HG03460 (cell line): ENCODE measurements at regions not wholly inside any gene's neighbourhood (a gene's known extent, or its start where the extent isn't known, plus 50 kb on each side); places are given as distances from the start of the nearest gene placed in this dataset.

Source experiments
- ATAC-seq: cut with Tn5 transposase; IDR thresholded peaks from one replicate; pipeline ENCODE4 v1.9.1; 2021; ENCODE audit not compliant: unreplicated experiment

DNA sequence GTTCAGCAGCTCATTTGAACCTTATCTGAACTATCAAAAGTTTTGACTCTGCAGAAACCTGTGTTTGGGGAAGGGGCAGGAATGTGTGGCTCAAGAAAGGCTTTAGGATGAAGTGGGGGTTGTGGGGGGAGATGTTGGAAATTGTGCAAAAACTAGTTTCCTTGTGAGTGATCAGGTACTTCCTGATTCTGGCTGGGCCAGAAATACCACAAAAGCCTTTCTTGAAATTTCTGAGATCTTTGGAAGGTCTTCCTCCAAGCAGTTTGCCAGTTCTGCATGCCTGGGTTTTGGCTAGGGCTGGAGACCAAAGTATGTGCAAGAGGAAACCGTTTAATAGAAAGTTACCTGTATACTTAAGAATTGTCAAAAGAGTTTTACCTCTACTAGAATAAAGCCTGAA is 116.6 kb downstream of the BMP2 start:
- ATAC-seq: no peak

DNA sequence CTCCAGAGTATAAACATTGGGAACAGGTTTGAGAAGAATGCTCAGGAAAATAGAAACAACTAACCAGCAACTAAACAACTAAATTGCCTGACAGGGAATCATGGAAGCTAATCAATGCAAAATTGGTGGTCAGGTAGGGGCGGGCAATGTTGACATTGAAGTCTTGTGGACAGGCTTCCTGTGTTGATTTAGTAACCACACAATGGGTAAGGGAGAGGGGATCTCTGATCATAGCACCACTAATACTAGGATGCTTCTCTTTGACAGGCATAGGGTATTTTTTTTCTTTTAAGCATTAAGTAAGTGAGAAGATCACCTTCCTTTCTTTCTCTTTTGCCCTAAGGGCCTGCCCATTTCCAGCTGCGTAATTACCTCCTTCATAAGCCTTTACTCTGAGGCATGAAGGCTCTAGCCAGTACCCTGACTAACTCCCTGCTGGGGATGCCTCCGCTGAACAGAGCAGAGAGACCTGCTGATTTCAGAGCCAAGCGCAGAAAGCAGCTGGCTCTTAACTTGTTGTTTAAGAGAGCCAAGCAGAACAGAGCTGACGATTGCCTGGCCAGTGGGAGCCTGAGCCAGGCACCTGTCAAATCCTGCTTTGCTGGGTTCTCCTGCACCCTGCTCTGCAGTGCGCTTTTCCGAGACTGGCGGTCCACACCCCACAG is 118.7 kb downstream of the BMP2 start:
- no peak for ATAC-seq

DNA sequence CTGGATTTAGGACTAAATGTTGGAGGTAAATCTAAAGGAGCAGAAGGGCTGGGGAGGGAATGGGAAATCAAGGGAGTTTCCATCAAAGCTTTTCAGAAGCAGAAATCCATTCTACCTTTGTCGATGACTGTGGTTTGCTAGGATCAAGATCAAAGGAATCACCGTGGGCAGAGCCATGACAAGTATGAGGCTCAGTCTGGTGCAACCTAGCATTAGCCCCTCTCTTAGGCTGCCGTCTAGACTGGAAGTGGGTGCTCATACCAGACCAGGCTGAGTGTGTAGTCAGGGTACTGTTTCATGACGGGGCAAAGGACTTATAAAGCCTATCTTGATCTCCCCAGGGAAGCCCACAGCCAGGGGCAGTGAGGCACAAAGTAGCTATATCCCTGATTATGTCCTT is 120.5 kb downstream of the BMP2 start:
- ATAC-seq: no peak

DNA sequence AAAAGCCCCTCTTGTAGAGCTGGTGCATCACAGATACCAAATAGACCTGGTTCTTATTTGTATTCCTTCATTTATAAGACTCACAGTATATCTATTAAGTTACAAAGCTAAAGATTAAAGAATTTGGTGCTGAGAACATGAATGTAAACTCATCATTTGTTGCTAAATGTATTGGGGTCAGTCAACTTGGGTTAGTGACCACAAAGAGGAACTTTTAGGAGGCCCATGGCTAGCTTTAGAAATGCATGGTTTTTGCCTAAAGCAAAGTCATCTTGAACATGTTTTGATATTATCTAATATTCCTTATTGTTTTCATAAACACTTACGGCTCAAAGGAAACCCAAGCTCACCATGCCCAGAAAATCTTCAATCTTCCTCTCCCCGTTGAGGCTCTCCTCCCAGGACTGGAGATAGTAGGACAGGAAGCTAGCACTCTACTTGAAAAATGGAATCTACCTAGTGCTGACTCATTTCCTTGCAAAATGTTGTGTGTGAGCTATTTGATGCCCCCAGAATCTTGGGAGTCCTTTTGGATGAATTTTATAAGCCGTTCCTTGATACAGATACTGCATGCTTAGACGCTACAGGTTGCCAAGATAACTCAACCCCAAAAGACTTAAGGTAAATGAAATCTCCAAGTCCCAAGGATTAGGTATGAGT is 121.4 kb downstream of the BMP2 start:
- ATAC-seq: no peak

DNA sequence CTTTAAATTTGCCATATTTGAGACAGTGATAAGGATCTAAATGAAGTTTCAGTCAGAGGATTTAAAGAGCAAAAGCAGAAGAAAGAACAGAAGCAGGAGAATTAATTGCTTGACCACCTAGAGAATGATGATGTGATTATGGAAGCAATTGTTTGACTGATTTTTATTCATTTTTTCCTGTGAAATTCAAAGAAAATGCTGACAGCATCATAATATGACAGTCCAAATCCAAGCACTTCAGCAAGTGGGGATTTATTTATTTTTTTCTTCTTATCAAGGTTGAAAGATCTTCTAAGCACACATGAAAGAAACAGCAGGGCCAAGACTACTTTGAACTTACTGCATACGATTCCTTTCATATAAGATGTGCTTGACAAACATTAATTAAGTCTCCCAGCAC is 125.2 kb downstream of the BMP2 start:
- ATAC-seq: no peak

DNA sequence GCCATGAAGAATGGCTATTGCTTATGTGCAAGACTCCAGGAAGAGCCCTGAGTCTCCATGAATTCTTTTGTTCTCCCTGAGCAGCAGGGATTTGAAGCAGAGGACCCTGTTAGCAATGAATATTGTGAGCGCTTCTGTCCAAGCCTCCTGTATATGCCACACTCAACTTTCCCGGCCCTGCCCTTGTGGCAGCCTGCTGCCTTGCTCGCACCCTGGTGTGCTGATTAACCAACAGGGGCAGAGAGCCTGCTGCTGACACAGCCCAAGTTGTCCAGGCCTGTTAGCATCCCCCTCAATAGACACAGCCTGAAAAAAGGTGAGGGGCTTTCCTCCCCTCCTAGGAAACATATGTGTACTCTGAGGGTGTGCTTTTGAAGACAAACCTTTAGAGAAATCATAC is 131.4 kb downstream of the BMP2 start:
- no peak for ATAC-seq

DNA sequence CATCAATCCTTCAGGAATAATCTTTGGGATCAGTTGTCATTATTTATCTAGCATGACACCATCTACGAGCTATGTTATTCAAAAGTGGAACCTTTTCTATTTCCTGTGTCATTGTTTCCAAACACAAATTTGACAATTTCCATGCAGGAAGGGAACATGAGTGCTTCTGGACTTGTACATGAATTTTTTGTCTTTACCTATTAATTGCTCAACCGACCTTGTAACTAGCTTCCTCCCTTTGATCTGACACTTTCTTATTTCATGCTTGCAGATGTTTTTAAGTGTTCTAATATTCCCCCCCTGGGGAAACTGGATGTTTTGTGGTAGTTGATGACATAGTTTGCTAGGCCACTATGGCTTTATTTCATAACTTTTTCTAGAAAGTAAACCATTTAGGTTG is 139.4 kb downstream of the BMP2 start:
- no peak for ATAC-seq

DNA sequence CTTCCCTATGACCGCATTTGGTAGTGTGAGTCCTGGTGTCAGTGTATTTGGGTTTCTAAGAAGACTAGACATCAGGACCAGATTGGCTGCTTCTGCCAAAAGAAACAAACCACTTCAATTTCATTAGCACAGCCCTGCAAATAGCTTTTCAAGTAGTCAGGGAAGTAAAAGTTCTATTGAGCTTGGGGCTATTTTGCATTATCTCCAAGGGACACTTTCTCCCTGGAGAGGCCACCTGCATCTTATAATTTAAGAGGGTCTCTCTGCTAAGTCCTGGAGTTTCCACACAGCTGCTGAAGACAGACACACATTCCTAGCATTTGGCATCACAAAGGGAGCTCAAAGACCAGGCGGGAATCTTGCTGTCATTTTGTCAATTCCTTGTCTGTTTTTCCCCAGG is 141.2 kb downstream of the BMP2 start:
- no peak for ATAC-seq

DNA sequence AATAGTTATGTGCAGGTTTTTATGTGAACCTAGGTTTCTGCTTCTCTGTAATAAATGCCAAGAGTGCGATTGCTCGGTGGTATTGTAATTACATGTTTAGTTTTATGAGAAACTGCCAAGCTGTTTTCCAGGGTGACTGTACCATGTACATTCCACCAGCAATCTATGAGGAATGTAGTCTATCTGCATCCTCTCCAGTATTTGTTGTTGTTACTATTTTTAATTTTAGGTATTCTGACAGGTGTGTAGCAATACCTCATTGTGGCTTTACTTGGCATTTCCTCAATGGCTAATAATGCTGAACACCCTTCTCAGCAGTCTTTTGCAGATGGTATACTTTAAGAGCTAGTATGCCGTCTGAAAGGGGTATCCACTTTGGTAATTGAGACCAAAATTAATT is 142.1 kb downstream of the BMP2 start:
- ATAC-seq: no peak

DNA sequence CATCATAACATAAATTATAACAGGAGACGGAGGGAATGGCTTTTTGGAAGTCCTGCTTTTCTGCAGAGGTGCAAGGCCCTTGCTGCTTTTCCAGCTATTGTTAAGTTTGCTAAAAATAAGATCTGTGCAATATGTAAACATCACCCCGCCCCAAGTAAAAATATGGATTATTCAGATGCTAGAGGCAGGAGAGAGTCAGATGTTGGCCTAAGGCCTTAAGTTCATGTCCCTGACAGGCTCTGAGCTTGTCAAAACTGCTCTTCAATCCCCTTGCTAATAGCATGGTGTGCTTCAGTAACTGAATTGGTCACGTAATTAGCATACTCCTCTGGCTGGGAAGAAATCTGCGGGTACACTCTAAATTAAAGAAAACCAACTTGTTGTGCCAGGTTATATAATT is 147.5 kb downstream of the BMP2 start:
- ATAC-seq: no peak

DNA sequence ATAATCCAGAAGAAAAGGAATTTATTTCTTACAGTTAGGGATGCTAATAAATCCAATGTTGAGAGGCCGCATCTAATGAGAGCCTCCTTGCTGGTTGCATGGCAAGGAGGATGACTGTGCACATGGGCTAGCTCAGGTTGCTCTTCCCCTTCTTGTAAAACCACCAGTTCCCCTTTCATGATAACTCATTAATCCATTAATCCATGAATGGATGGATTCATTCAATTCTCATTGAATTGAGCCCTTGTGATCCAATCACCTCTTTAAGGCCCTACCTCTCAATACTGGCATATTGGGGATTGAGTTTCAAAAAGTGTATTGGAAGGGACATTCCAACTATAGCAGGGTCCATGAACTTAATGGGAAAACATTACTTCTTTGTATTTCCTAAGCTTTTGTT is 149.5 kb downstream of the BMP2 start:
- no peak for ATAC-seq

DNA sequence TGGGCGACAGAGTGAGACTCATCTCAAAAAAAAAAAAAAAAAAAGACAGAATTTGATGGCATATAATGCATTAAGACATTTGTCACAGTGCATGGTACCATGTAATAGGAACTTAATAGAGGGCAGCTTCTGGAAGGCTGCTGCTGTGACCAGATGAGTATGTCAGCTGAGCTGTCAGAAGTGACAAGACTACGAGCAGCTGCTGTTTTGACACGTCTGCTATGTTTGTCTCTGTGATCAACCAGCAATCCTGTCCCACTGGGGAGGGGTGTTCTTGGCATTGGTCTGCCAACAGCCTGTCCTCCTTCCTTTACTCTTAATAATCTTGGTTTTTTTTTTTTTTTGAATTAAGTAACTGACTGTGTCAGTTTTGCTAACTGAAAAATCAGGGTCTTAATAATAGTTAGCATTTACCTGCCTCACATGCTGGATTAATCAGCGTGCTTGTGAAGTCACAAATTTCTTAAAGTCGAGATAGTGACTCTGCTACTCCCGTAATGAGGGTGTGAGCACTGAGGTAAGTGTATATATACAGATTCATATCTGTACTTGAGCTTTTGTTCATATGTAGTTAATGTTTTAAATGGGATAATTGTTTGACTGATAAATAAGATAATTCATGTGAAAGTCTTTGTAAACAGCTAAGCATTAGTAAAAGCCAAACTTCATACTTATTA is 152.4 kb downstream of the BMP2 start:
- no peak for ATAC-seq

DNA sequence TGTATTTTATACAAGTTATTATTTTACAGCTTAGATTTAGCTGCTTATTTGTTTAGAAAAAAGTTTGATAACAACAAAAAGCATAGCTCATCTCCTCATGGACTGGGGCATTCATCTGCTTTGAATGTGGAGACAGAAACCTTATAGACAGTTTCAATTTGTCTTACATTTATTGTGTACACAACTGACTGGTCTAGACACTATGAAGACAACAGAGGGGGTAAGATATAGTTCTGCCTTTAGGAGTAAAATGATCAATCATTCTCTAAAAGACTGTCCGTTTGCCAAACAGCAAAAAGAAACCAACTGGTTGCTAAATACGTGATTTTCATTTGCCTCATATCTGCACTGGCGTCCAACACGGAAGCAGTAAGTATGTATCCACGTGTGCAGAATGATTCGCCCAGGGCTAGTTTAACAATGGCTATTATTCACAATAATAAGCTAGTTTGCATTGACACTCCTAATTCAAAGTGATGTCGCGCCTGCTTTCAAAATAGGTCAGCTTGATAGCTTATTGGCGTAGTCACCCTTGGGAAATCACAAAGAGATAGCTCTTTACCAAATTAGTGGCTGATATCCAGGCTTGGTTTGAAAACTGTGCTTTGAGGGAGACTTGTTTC is 153.6 kb downstream of the BMP2 start:
- no peak for ATAC-seq

DNA sequence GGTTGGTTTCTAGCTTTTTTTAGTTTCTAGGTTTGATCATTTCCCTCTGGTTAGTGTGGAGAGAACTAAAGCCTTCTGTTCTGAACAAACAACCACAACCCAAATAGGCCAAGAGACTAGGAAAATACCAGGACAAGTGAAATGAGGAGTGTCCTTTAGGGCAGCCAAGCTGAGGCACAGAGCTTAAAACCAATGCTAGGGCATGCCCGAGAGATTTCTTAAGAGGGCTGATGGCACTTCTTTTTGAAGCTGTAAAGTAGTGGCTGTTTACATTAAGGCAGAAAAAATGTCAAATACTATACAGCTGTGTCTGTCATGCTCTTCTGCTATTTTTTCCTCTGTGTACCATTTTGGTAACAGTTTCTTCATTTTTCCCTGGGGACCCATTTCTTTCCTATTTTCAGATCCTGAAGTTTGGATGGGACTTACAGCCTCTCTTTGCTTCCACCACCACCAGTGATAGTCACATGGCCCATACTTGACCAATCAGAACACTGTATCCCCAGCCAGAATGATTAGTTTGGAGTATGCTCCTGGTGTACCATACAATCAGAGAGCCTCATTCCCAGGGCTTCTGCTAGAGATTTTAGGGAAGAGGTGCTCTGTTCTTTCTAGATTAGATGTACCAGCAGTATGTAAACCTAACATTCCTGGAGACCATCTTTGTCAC is 154.4 kb downstream of the BMP2 start:
- ATAC-seq: no peak

DNA sequence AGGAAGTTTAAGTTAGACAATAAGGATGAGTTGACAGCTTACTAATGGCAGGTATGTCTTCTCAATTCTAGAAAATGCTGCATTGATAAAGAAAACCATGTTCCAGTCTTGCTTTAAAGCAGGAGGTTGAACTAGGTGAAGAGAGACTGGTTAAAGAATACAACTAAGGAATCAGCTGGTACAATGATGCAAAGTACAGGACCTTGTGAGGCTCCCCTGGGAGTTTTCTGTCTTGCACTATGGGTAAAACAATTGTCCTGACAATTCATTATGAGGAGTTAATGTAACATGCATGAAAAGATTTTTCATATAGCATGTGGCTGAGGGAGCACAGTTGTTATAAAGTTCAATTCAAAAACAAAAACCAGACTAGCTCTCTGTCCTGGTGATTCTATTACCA is 157.2 kb downstream of the BMP2 start:
- ATAC-seq: no peak

DNA sequence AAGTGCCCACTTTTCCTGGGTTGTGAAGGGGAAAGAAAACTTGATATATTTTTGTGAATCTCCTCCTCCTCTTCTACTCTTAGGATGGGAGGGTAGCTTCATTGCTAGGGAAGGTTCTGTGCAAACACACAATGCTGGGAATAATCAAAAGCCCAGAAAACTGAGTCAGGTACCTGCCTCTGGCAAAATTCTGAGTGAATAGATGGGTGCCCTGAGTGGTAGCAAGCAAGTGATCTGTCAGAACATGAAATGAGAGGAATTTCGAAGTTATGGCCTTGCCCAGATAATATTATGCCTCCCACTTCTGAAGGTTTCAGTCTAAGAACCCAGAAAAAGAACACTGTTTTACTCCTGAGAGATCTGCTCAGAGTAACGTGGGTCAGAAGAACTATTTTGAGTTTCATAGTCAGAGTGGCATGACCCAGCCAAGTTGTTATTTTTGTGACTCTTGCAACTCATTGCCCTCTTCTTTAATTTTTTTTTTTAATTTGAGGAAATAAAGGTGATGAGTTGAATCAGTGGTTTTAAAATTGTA is 158.3 kb downstream of the BMP2 start:
- ATAC-seq: no peak

DNA sequence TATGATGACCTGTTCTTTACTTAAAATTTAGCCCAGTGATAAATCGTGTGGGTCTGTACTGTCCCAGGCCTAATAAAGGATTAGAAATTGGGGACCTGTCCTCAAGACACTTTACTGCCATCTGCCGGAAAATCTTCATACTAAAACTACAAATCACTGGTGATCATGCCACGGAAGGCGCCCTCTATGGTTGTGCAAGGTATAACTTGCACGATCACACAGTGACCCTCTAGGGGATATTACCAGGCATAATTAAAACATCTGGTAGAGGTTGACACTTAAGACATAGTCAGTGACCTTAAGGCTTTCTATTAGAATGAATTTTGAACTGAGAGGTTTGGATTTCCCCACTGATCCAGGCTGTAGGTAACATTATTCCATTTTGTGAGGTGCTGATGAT is 172.6 kb downstream of the BMP2 start:
- ATAC-seq: no peak

DNA sequence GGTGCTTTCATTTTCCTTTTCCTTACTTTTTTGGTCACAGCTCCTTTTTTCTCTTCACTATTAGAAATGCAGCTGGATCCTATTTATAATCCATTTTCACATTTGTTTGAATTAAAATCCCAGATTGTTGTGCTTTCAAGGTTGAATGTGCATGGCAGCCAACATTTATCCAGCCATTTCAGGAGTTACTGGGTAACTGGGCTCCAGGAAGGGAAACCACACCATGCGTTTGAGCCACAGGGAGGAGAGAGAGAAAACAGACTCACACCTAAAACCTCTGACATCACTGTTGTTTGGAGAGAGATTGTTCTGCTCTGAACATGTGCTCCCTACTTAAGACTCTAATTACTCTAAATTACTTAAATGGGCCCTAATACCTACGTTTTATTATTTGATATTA is 173.4 kb downstream of the BMP2 start:
- no peak for ATAC-seq

DNA sequence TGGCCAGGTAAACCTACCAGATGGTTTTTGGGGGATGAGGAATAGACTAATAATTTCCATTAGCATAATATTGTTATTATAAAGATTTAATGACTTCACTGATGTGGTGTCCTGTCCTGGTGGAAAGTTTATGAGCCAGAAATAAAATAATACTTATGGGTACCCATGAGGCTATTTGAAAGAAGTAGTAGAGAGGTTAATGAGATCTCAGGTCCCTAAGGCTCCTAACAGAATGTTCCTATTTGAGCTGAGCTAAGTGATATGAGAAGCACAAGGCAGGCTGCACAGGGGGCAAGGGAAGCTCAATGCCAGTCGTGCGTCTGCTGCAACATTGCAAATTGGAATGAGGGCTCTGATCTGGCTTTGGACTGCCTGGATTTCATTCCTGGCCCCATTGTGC is 174.1 kb downstream of the BMP2 start:
- ATAC-seq: no peak

DNA sequence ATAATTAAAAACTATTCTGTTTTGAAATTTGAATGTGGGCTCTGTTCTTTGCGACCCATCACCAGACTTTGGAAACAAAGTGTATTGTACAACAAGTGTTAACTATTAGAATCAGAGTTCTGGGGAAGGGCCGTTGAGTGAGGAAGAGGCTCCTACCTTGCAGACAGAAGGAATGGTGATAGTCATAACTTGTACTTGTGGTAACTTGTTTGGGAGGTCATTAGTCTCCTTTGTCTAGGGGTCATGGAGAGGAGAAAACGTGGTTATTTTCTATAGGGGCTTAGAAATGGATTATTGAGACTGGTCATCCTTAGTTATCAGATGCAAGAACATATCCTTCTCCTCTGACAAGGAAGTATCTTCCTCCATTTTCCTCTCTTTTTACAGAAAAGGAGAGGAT is 174.8 kb downstream of the BMP2 start:
- no peak for ATAC-seq

DNA sequence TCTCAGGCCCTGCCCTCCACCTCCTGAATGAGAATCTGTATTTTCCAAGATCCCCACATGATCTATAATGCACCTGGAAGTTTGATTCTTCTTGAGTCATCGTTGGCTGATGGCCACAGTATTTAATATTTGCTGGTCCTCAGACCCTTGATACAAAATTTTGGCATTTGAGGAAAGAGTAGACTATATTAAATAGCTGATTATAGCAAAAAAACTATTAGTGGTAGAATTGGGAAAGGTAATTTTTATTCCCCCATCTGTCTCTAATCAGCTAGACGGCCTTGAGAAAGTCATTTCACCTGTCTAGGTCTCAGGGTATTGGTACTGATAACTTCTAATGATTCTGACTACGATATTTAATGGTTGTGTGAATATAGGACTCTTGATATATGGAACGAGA is 176.8 kb downstream of the BMP2 start:
- ATAC-seq: no peak
